ENCODE measurements at regions not wholly inside any gene's neighbourhood (a gene's known extent, or its start where the extent isn't known, plus 50 kb on each side); places are given as distances from the start of the nearest gene placed in this dataset.
A peak's percentile ranks its signal among the peaks of the same experiment; 100 is the strongest.
"Not testable (repeated sequence)": the region's sequence is repeated elsewhere in the genome, so short reads cannot be mapped to it uniquely, and the experiment has no call there.

- DNase-seq (ENCODE audit: low read depth): no peak
These were observed 174.6 kb downstream of the ABCA8 start for GRCh38 chr17:68780596-68780995.

DNA sequence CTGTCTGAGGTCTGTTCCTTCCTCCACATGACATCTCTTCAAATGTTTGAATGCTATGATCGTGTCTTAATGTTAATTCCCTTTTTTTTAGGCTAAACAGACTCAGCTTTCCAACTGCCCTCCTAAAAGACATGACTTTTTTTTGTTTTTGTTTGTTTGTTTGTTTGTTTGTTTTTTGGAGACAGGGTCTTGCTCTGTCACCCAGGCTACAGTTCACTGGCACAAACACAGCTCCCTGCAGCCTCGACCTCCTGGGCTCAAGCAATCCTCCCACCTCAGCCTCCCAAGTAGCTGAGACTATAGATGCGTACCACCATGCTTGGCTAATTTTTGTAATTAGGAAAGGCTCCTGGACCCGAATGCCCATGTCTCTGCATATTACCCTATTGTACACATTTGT is 176.5 kb downstream of the ABCA8 start:
- no peak for DNase-seq (ENCODE audit: low read depth)

DNA sequence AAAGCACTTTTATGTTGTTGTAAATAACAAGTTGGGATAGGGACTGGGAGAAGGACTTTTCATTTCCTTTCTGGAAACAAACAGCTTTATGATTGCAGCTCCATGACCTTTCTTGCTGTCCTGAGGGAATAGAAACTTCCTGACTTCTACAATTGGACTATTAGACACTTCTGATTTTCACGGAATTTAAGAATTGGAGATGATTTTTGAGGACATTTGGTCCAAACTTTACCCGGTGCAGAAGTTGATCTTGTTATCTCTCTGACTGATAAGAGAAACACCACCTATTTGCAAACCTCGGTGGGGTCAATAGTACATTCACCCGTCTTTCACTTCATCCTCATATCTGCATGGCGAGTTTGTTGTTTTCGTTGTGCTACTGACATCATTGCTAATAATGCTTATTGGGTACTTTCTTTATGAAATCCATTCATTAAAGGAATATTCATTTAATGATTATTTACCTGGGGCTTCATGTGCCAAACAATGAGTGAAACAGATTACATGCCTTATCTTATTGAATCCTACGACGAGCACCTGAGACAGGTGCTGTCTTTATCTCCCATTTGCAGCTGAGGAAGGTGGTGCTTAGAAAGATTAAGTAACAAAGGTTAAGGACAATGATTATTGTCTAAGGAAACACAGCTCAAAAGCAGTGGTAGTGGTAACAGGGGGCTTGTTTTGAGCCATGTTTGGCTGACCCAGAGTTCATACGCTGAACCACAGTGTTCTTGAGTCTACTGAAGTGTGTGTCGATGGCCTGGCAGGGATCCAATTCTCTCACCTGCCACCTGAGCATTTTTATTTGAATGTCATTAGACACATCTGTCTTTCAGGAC is 176.9 kb upstream of the FAM20A start:
- no peak for DNase-seq (ENCODE audit: low read depth)

DNA sequence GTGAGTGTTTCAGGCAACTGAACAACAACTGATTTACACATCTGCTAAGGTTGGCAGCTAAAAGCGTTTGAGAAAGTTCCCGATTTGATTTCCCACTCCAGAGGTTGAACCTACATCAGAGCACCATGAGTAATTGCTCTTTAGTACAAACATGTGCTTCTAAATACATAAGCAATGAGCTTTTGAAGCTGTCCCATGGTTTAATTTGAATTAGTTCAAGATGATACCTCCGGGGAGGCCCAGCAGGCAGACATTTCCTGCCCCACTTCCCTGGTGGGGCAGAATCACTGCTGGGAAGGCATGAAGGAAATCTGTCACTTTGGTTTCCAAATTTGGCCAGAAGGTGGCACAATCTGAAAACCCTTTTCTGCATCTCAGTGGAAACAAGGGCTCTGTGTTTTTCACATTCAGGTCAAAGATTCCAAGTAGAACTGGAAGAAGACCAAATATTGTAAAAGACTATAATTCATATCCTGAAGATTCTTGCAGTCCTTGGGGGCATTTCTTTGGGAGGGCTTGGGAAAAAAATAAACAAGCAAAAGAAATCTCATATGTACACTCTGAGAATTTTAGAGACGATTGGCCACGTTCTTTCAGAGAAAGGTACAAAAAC is 176.2 kb upstream of the FAM20A start:
- DNase-seq (ENCODE audit: low read depth): peak; percentile 3

DNA sequence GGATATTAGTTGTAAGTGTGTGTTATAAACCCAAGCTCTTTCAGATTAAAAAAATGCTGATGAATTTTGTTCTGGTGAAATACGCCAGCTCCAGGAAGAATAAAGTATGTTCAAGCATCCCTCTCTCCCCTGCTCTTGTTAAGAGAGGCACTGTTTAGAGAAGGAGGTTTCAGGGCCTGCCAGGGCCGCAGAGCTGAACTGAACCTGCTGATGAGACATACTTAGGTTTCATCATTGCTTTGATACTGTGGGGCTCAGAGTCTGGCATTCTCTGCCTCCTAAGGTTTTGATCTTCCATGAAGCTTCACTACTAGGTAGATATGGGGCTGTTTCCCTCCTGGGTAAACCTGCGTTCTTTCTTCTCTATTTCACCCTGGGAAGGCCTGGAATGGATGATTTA is 175.3 kb upstream of the FAM20A start:
- DNase-seq (ENCODE audit: low read depth): no peak

GRCh38 chr17:68775969-68776368 is 174.8 kb upstream of the FAM20A start:
- DNase-seq (ENCODE audit: low read depth): no peak

DNA sequence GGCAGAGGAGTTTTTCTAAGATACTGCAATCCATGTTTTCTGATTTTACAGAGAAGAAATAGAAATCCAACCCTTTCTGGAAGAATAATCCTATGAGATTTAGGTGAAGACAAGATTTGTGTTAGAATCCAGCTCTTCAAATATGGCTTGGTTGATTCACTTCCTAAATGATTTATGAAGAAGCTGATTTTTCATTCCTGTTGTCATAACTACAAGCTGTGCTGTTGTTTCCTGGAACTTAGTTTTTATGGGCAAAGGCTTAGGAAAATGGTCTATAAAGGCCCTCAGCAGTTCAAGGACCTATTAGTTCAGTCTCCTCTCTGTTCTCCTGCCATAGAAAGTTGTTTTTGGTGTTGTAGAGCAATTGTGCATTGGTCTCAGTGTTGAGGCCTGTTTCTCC is 174.2 kb upstream of the FAM20A start:
- DNase-seq (ENCODE audit: low read depth): no peak

DNA sequence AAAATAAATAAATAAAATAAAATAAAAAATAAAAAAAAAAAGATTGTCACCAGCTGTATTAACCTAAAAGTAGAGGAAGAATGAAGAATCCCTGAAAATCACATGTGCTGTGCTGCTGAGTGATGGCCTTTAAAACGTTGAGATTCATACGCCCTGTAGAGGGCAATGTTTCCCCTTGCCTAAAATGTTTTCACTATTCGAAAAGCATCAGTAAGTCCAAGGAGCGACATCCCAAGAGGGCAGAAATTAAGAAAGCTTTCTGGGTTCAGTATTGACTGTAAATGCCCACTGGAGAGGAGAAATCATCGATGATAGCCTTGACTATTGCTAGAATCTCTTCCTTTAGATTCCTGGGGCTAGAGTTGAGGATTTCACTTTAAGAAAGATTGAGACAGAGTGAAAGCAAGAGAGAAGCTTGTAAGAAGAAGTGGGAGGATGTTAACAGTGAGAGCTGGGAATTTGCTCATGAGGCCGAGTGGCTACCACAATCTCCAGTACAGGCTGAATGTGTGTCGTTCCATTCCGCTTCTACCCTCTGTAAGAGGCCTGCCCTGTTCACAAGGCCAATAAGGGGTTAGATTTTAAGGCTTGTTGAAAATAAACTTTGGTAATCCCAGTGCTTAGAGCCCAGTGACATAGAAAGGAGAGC is 170.8 kb upstream of the FAM20A start:
- DNase-seq (ENCODE audit: low read depth): no peak

DNA sequence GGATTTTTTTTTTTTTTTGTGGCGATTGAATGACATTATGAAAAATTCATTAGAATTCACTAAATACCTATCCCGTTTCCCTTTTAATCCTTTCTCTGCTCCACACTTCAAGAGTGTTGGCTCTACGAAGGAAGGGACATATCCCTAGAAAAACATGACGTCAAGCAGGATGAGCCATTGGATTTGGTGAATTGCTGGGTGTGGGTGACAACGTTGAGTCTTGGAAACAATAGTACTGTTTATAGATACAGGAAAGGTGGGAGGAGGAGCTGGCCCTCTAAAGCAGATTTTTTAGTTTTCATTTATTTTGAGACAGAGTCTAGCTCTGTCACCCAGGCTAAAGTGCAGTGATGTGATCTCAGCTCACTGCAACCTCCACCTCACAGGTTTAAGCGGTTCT is 167.6 kb upstream of the FAM20A start:
- DNase-seq (ENCODE audit: low read depth): no peak

DNA sequence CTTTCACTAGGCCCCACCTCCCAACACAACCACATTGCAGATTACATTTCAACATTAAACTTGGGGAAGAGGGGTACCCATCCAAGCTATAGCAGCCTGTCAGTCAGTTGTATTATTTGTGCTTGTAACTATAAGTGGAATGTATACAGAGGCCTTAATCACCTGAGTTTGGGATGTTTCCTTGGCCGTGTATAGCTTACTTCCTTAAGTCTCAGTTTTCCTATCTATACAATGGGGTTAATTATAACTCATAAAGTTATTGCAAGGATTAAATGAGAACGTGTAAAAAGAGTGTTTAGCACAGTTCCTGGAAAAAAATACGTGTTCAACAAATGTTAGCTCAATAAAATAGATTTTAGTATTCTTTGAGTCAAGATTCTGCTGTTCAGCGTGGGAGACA is 165.5 kb upstream of the FAM20A start:
- no peak for DNase-seq (ENCODE audit: low read depth)

DNA sequence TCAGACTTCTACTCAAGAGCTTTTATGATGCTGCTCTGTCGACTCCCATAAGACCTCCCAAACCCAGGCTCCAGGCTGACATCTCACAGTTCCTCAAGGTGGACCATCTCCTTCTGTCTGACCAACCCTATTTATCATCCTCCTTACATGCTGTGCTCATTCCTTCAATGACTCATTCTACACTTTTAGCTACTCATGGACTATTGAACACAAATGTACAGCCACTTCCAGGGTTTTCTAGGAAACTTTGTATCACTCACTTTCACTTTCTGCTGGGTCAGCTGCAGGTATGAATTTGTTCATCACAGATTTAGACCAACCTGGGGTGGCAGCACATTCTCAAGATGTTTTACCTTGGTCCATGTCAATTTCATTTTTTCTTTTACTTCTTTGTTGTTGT is 162.4 kb upstream of the FAM20A start:
- DNase-seq (ENCODE audit: low read depth): no peak

GRCh38 chr17:68762911-68763310 is 161.7 kb upstream of the FAM20A start:
- DNase-seq (ENCODE audit: low read depth): no peak

GRCh38 chr17:68760141-68760475 is 158.9 kb upstream of the FAM20A start:
- no peak for DNase-seq (ENCODE audit: low read depth)

- no peak for DNase-seq (ENCODE audit: low read depth)
These were observed 158.4 kb upstream of the FAM20A start for GRCh38 chr17:68759343-68760140.

- DNase-seq (ENCODE audit: low read depth): no peak
These were observed 157.8 kb upstream of the FAM20A start for GRCh38 chr17:68759002-68759342.

DNA sequence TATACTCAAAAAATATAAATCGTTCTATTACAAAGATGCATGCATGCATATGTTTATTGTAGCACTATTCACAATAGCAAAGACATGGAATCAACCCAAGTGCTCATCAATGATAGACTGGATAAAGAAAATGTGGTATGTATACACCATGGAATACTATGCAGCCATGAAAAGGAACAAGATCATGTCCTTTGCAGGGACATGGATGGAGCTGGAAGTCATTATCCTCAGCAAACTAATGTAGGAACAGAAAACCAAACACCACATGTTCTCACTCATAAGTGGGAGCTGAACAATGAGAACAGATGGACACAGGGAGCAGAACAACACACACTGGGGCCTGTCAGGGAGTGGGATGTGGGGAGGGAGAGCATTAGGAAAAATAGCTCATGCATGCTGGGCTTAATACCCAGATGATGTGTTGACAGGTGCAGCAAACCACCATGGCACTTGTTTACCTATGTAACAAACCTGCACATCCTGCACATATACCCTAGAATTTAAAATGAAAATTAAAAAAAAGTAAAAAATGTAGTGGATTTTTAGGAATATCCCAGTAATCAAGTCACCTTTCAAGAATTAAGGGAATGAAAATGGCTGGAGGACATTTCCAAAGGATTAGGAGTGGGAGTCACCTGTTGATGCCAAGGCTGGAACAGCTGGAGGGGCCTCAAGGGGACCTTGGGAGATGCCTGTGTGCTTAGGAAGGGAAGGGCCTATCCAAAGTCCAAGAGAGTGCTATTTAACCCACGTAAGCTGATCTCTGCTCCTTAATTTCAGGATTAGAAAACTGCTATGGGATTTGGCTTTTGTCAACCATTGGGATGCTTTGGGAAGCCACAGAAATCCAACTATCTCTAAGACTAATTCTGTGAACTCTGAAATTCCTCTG is 156.9 kb upstream of the FAM20A start:
- not testable (repeated sequence) for DNase-seq (ENCODE audit: low read depth)

GRCh38 chr17:68753985-68754769 is 153.0 kb upstream of the FAM20A start:
- no peak for DNase-seq (ENCODE audit: low read depth)

GRCh38 chr17:68750208-68750562 is 149.0 kb upstream of the FAM20A start:
- DNase-seq (ENCODE audit: low read depth): no peak

DNA sequence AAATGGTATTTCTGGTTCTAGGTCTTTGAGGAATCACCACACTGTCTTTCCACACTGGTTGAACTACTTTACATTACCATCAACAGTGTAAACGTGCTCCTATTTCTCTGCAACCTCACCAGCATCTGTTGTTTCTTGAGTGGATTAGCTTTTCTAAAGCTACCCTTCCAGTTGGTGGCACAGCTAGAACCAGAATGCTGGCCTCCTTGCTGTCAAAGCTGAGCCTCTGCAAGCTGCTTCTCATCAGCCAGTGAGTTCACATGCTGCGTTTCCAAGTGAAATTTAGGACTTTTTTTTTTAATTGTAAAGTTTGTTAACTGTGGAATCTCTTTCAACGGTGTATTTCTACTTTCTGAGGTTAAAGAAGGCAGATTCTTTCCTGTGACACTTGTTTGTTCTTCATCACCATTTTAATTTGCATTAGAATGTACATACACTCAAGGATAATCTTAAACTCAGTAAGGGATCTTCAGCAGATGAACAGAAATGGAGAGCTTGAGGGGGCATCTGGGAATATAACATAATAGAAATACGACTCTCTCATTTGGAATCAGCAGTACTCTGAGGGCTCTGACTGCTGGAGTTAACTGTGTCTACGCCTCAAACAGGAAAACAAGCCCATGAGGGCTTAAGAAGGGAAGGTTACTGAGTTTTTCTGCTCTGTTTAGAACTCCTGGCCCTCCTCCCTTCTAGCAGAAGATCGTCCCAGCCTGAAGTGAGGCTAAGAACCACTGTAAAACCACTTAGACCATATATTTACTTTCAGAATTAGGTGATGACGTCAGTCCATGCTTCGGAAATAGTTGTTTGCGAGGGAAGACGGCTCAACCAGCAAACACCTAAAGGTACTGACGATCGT is 148.4 kb upstream of the FAM20A start:
- DNase-seq (ENCODE audit: low read depth): no peak

DNA sequence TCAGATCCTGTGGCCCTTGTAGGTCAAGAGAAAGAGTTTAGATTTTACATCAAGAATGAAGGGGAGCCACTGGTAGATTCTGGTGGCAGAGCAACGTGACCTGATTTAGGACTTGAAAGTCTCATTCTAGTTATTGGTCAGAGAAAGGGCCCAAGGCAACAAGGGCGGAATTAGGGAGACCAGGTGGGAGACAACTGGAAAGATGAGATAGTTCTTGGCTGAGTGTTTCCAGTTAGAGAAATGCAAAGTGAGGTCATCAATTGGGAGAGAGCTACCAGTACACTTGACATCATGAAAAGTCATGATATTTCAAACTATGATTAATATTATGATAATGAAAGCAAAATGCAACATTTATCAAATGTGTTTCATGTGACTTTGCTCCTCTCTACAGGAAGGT is 147.2 kb upstream of the FAM20A start:
- DNase-seq (ENCODE audit: low read depth): no peak
